SU-DHL-6 (cell line): ENCODE measurements at regions not wholly inside any gene's neighbourhood (a gene's known extent, or its start where the extent isn't known, plus 50 kb on each side); places are given as distances from the start of the nearest gene placed in this dataset.

ENCODE experiments used
- H2AFZ ChIP-seq: fragments of 200-600 bp; sonication (generic); 2 replicates; pipeline ENCODE4 v1.6.1; 2014; ENCODE audit warnings: low read depth, mild to moderate bottlenecking, moderate library complexity, mixed read lengths, antibody characterized with exemption, low read length; ENCODE audit not compliant: severe bottlenecking
- H3F3A ChIP-seq: fragments of 200-600 bp; shearing (Covaris generic); 2 replicates; pipeline ENCODE4 v1.6.0; 2016; ENCODE audit warnings: antibody characterized with exemption, mild to moderate bottlenecking; ENCODE audit not compliant: insufficient read depth
- H3K27ac ChIP-seq: fragments of 200-600 bp; sonication (generic); 2 replicates; pipeline ENCODE4 v1.5.1; 2016; ENCODE audit warnings: low read depth, mild to moderate bottlenecking, low read length, moderate library complexity, mixed read lengths
- H3K27me3 ChIP-seq: fragments of 200-600 bp; sonication (generic), shearing (Covaris generic); 2 replicates; pipeline ENCODE4 v1.6.0; 2014; ENCODE audit warnings: mild to moderate bottlenecking, low read length
- H3K36me3 ChIP-seq: fragments of 200-600 bp; sonication (generic); 2 replicates; pipeline ENCODE4 v1.6.1; 2014; ENCODE audit warnings: mild to moderate bottlenecking, low read length, mixed read lengths
- H3K4me2 ChIP-seq: fragments of 300-600, 200-600 bp; shearing (Covaris generic), sonication (generic); 2 replicates; pipeline ENCODE4 v1.6.0; 2014; ENCODE audit warnings: low read length, low read depth, mild to moderate bottlenecking; ENCODE audit not compliant: poor library complexity, severe bottlenecking
- H3K4me3 ChIP-seq: fragments of 200-600 bp; sonication (generic); 2 replicates; pipeline ENCODE4 v1.5.1; 2014; ENCODE audit warnings: antibody characterized with exemption, low read length, mild to moderate bottlenecking, mixed read lengths; ENCODE audit not compliant: insufficient read depth, poor library complexity, severe bottlenecking
- H3K79me2 ChIP-seq: fragments of 200-600 bp; sonication (generic); 2 replicates; pipeline ENCODE4 v1.6.1; 2014; ENCODE audit warnings: mild to moderate bottlenecking, low read length, moderate library complexity; ENCODE audit not compliant: insufficient read depth
- H3K9ac ChIP-seq: fragments of 200-600 bp; sonication (generic); 2 replicates; pipeline ENCODE4 v1.7.0; 2014; ENCODE audit warnings: mild to moderate bottlenecking, low read length
- H3K9me2 ChIP-seq: fragments of 200-600 bp; sonication (generic); replicated peaks from 2 replicates; pipeline ENCODE4 v1.6.1; 2014; ENCODE audit warnings: low read length; ENCODE audit not compliant: insufficient read depth
- H3K9me3 ChIP-seq: fragments of 200-600 bp; sonication (generic); 2 replicates; pipeline ENCODE4 v1.6.1; 2014; ENCODE audit warnings: low read length, mixed read lengths; ENCODE audit not compliant: insufficient read depth
- H4K20me1 ChIP-seq: fragments of 200-600 bp; sonication (generic); 2 replicates; pipeline ENCODE4 v1.6.1; 2014; ENCODE audit warnings: low read depth, mild to moderate bottlenecking, antibody characterized with exemption, low read length, moderate library complexity, mixed read lengths
- CTCF ChIP-seq: fragments of 200-600 bp; sonication (generic); IDR thresholded peaks from one replicate; pipeline ENCODE4 v1.5.1; 2017; ENCODE audit warnings: antibody characterized with exemption, mild to moderate bottlenecking, low read length, moderate library complexity; ENCODE audit not compliant: insufficient read depth, poor library complexity, severe bottlenecking
- EZH2phosphoT487 ChIP-seq: fragments of 200-600 bp; sonication (generic), shearing (Covaris generic); conservative IDR thresholded peaks from 2 replicates; pipeline ENCODE4 v1.6.1; 2018; ENCODE audit warnings: mild to moderate bottlenecking, antibody characterized with exemption, low read length, moderate library complexity, mixed read lengths

- H3K9me3 ChIP-seq = no peaks in the 10 kb centered on the region
- no peak overlapping the region for H3K9ac ChIP-seq
- no peaks in the 10 kb centered on the region for H3K79me2 ChIP-seq
- no peak overlapping the region for H2AFZ ChIP-seq
- no peaks in the 10 kb centered on the region for H3K27me3 ChIP-seq
- no peak for TF ChIP-seq CTCF
- TF ChIP-seq EZH2phosphoT487 = no peak
- no peak overlapping the region for H3K4me3 ChIP-seq
- H3K9me2 ChIP-seq = no peaks in the 10 kb centered on the region
- H3K4me2 ChIP-seq = no peak overlapping the region
- H3K27ac ChIP-seq = no peak overlapping the region
- H4K20me1 ChIP-seq = no peaks in the 10 kb centered on the region
- no peaks in the 10 kb centered on the region for H3F3A ChIP-seq
- H3K36me3 ChIP-seq = no peaks in the 10 kb centered on the region
These were observed 262.9 kb downstream of the SOX4 start for GRCh38 chr6:21856456-21856825.

- Histone ChIP-seq H3K4me3 (no peak overlapping the region), H4K20me1 (no peaks in the 10 kb centered on the region), H3K9me2 (no peaks in the 10 kb centered on the region), H3F3A (no peaks in the 10 kb centered on the region), H3K9ac (no peak overlapping the region), H2AFZ (no peak overlapping the region), H3K27ac (no peak overlapping the region), H3K36me3 (no peaks in the 10 kb centered on the region), H3K4me2 (no peak overlapping the region), H3K9me3 (no peaks in the 10 kb centered on the region), H3K27me3 (no peaks in the 10 kb centered on the region), H3K79me2 (no peaks in the 10 kb centered on the region)
- TF ChIP-seq EZH2phosphoT487 = no peak
- no peak for TF ChIP-seq CTCF
These were observed 263.3 kb downstream of the SOX4 start for GRCh38 chr6:21856844-21857243.

DNA sequence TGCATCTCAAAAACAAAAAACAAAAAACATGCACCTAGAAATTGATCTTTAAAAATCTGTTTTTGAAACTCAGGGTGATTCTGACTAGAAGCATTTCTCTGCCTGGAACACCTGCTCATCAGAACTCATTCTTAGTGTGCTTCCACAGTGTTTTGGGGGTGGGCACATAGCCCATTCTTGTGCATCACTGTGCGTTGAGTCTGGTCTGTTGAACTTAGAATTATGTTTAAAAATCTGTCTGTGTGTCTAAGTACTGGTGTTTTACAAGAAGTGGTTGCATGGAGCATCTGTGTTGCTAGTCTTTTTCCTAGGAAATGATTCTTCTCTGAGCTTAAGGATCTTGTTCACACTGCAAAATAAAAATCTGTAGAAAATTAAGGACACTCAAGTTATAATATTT lies 264.5 kb downstream of the SOX4 start:
- no peaks in the 10 kb centered on the region for H4K20me1 ChIP-seq
- H3K27me3 ChIP-seq = no peaks in the 10 kb centered on the region
- no peaks in the 10 kb centered on the region for H3K36me3 ChIP-seq
- H3K9me2 ChIP-seq = no peaks in the 10 kb centered on the region
- H3K27ac ChIP-seq = no peak overlapping the region
- H3K79me2 ChIP-seq = no peaks in the 10 kb centered on the region
- no peak overlapping the region for H3K9ac ChIP-seq
- H3F3A ChIP-seq = no peaks in the 10 kb centered on the region
- no peaks in the 10 kb centered on the region for H3K9me3 ChIP-seq
- TF ChIP-seq EZH2phosphoT487 = no peak
- no peak for TF ChIP-seq CTCF
- H3K4me2 ChIP-seq = no peak overlapping the region
- no peak overlapping the region for H2AFZ ChIP-seq
- no peak overlapping the region for H3K4me3 ChIP-seq

DNA sequence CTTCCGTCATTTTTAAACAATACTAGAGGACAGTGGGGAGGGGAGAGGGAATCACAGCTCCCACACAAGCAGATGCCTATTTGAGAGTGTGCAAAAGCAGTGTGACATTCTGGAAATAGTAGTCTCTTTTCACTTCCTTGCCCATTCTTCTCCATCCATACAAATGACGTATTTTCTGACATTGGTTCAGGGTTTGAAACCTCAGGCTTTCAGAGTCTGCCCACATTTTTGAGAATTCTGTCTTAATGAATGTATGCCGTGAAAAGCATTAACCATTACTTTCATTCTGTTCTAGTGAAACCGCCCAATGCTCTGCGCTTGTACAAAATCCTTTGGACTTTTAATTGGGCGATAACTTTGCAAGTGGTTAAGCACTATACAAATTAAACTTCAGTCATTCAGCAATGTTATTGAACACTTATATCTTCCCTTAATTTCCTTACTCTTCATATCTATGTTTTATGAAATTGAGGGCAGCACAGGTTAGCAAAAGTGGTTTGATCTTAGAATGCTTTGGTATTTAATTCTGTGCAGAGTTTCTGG lies 265.7 kb downstream of the SOX4 start:
- H3K27ac ChIP-seq = no peak overlapping the region
- H2AFZ ChIP-seq = no peak overlapping the region
- H3K4me2 ChIP-seq = no peak overlapping the region
- no peaks in the 10 kb centered on the region for H3K27me3 ChIP-seq
- TF ChIP-seq EZH2phosphoT487 = no peak
- TF ChIP-seq CTCF = no peak
- H3F3A ChIP-seq = no peaks in the 10 kb centered on the region
- no peaks in the 10 kb centered on the region for H3K36me3 ChIP-seq
- no peaks in the 10 kb centered on the region for H4K20me1 ChIP-seq
- H3K4me3 ChIP-seq = no peak overlapping the region
- no peak overlapping the region for H3K9ac ChIP-seq
- H3K9me2 ChIP-seq = no peaks in the 10 kb centered on the region
- H3K79me2 ChIP-seq = no peaks in the 10 kb centered on the region
- no peaks in the 10 kb centered on the region for H3K9me3 ChIP-seq
